IMR-90 (cell line): ENCODE measurements at regions not wholly inside any gene's neighbourhood (a gene's known extent, or its start where the extent isn't known, plus 50 kb on each side); places are given as distances from the start of the nearest gene placed in this dataset.

Source experiments
- ATAC-seq: fragments of 200-7000 bp; cut with Tn5 transposase; 2 replicates; pipeline ENCODE4 v1.9.1; 2020; ENCODE audit warnings: low read depth, mild to moderate bottlenecking, moderate library complexity
- BruUV-seq: library from RNA; stranded (reverse); fragments of 400-500 nt; replicated peaks from 2 replicates; lab custom pipeline; 2021; lab: Mats Ljungman, UMichigan
- CTCF ChIA-PET: fragments of 300-600 bp; formaldehyde crosslinking; extraction: SDS; loops from one replicate; lab custom pipeline; 2021; ENCODE audit warnings: antibody characterized with exemption; lab: Yijun Ruan, JAX
- POLR2A ChIA-PET: fragments of 300-600 bp; sonication (Branson Sonifier 250); formaldehyde crosslinking; loops from one replicate; lab custom pipeline; 2022; ENCODE audit warnings: antibody characterized with exemption; ENCODE audit not compliant: unreplicated experiment; lab: Charles Lee
- DNase-seq: peaks from one replicate; pipeline ENCODE4 v3.0.0; 2013
- H2AFZ ChIP-seq: replicated peaks from 2 replicates; pipeline ENCODE3; 2013; ENCODE audit warnings: low read length, mild to moderate bottlenecking; ENCODE audit not compliant: poor library complexity
- H2AK5ac ChIP-seq: 2 replicates; pipeline ENCODE4 v1.6.1; 2013; ENCODE audit warnings: low read depth, low read length, inconsistent platforms
- H2AK9ac ChIP-seq: replicated peaks from 2 replicates; pipeline ENCODE3; 2013; ENCODE audit warnings: mild to moderate bottlenecking, low read depth, low read length, moderate library complexity; ENCODE audit not compliant: poor library complexity
- H2BK120ac ChIP-seq: 2 replicates; pipeline ENCODE4 v1.6.1; 2013; ENCODE audit warnings: low read depth, low read length, inconsistent platforms
- H2BK15ac ChIP-seq: 3 replicates; pipeline ENCODE4 v1.6.1; 2013; ENCODE audit warnings: low read depth, low read length, inconsistent platforms
- H2BK20ac ChIP-seq: 2 replicates; pipeline ENCODE4 v1.6.1; 2013; ENCODE audit warnings: low read depth, mild to moderate bottlenecking, inconsistent platforms, low read length, moderate library complexity
- H2BK5ac ChIP-seq: 2 replicates; pipeline ENCODE4 v1.6.1; 2013; ENCODE audit warnings: mild to moderate bottlenecking, low read depth, low read length, inconsistent platforms; ENCODE audit not compliant: poor library complexity, severe bottlenecking
- H3K14ac ChIP-seq: replicated peaks from 2 replicates; pipeline ENCODE4 v1.6.1; 2013; ENCODE audit warnings: low read depth, low read length, inconsistent platforms
- H3K18ac ChIP-seq: 2 replicates; pipeline ENCODE4 v1.6.1; 2013; ENCODE audit warnings: low read depth, low read length, control low read depth
- H3K23ac ChIP-seq: 2 replicates; pipeline ENCODE4 v1.6.1; 2013; ENCODE audit warnings: low read depth, low read length, inconsistent platforms
- H3K27ac ChIP-seq: 2 replicates; pipeline ENCODE4 v1.5.1; 2013; ENCODE audit warnings: mild to moderate bottlenecking, control low read depth, low read length; ENCODE audit not compliant: insufficient read depth
- H3K27me3 ChIP-seq: 2 replicates; pipeline ENCODE4 v1.6.1; 2013; ENCODE audit warnings: low read length; ENCODE audit not compliant: control insufficient read depth, insufficient read depth
- H3K36me3 ChIP-seq: 2 replicates; pipeline ENCODE4 v1.6.1; 2013; ENCODE audit warnings: low read length, mixed read lengths; ENCODE audit not compliant: control insufficient read depth, insufficient read depth
- H3K4ac ChIP-seq: 2 replicates; pipeline ENCODE4 v1.6.1; 2013; ENCODE audit warnings: low read depth, low read length, inconsistent platforms
- H3K4me1 ChIP-seq: 2 replicates; pipeline ENCODE4 v1.6.1; 2013; ENCODE audit warnings: low read length, mixed read lengths; ENCODE audit not compliant: control insufficient read depth, insufficient read depth
- H3K4me2 ChIP-seq: 2 replicates; pipeline ENCODE4 v1.6.1; 2013; ENCODE audit warnings: low read depth, mild to moderate bottlenecking, control low read depth, low read length, moderate library complexity
- H3K4me3 ChIP-seq: 2 replicates; pipeline ENCODE4 v1.5.1; 2013; ENCODE audit warnings: low read depth, mild to moderate bottlenecking, control low read depth, low read length, moderate library complexity; ENCODE audit not compliant: insufficient read depth
- H3K56ac ChIP-seq: 2 replicates; pipeline ENCODE4 v1.6.1; 2013; ENCODE audit warnings: low read length, inconsistent platforms; ENCODE audit not compliant: insufficient read depth; ENCODE audit errors: extremely low read depth
- H3K79me1 ChIP-seq, 2 experiments: 2 replicates each; pipeline ENCODE4 v1.6.1; 2013; ENCODE audit warnings: low read length in 2 of 2, inconsistent platforms in 1 of 2, low read depth in 1 of 2
- H3K9ac ChIP-seq: 2 replicates; pipeline ENCODE4 v1.6.1; 2013; ENCODE audit warnings: low read depth, low read length, control low read depth
- H3K9me1 ChIP-seq: 2 replicates; pipeline ENCODE4 v1.6.1; 2013; ENCODE audit warnings: low read length, inconsistent platforms; ENCODE audit not compliant: insufficient read depth
- H3K9me3 ChIP-seq: 2 replicates; pipeline ENCODE4 v1.6.1; 2013; ENCODE audit warnings: low read length; ENCODE audit not compliant: control insufficient read depth, insufficient read depth
- H4K20me1 ChIP-seq: 2 replicates; pipeline ENCODE4 v1.6.1; 2013; ENCODE audit warnings: low read length, inconsistent platforms; ENCODE audit not compliant: insufficient read depth
- H4K5ac ChIP-seq: 2 replicates; pipeline ENCODE4 v1.6.1; 2013; ENCODE audit warnings: mild to moderate bottlenecking, low read depth, low read length, control low read depth
- H4K8ac ChIP-seq, 2 experiments: 2 replicates each; pipeline ENCODE4 v1.6.1; 2013; ENCODE audit warnings: low read depth in 2 of 2, low read length in 2 of 2, control low read depth in 1 of 2, inconsistent platforms in 1 of 2
- H4K91ac ChIP-seq: 2 replicates; pipeline ENCODE4 v1.6.1; 2013; ENCODE audit warnings: low read depth, low read length, inconsistent platforms; ENCODE audit not compliant: insufficient read depth
- BHLHE40 ChIP-seq: fragments of 150-350 bp; IDR thresholded peaks from 2 replicates; pipeline ENCODE4 v1.6.1; 2016; ENCODE audit warnings: mild to moderate bottlenecking, low read depth, low read length
- CEBPB ChIP-seq: IDR thresholded peaks from 2 replicates; pipeline ENCODE4 v1.6.1; 2012; ENCODE audit warnings: low read depth, low read length, improper control_type of control experiment
- CHD1 ChIP-seq: IDR thresholded peaks from 2 replicates; pipeline ENCODE4 v1.6.1; 2012; ENCODE audit warnings: low read depth, low read length, improper control_type of control experiment
- CTCF ChIP-seq: conservative IDR thresholded peaks from 2 replicates; pipeline ENCODE4 v1.5.1; 2012; ENCODE audit warnings: mild to moderate bottlenecking, low read depth, low read length, improper control_type of control experiment
- ELK1 ChIP-seq: fragments of 150-350 bp; IDR thresholded peaks from 2 replicates; pipeline ENCODE4 v1.6.1; 2016; ENCODE audit warnings: low read depth, mild to moderate bottlenecking, low read length, moderate library complexity, borderline replicate concordance
- FOS ChIP-seq: fragments of 150-350 bp; IDR thresholded peaks from 2 replicates; pipeline ENCODE4 v1.6.1; 2016; ENCODE audit warnings: low read depth, low read length
- MAFK ChIP-seq: IDR thresholded peaks from 2 replicates; pipeline ENCODE4 v1.6.1; 2012; ENCODE audit warnings: low read depth, low read length, improper control_type of control experiment
- MAZ ChIP-seq: IDR thresholded peaks from 2 replicates; pipeline ENCODE4 v1.6.1; 2012; ENCODE audit warnings: low read depth, mild to moderate bottlenecking, low read length, improper control_type of control experiment, moderate library complexity, borderline replicate concordance
- MXI1 ChIP-seq: IDR thresholded peaks from 2 replicates; pipeline ENCODE4 v1.6.1; 2012; ENCODE audit warnings: low read depth, mild to moderate bottlenecking, low read length, moderate library complexity, borderline replicate concordance
- NFE2L2 ChIP-seq: fragments of 150-350 bp; IDR thresholded peaks from 2 replicates; pipeline ENCODE4 v1.6.1; 2016; ENCODE audit warnings: low read depth, mild to moderate bottlenecking, low read length
- POLR2A ChIP-seq: IDR thresholded peaks from 2 replicates; pipeline ENCODE4 v1.6.1; 2012; ENCODE audit warnings: mild to moderate bottlenecking, low read depth, low read length
- RAD21 ChIP-seq: IDR thresholded peaks from 2 replicates; pipeline ENCODE4 v1.6.1; 2012; ENCODE audit warnings: low read length, improper control_type of control experiment
- RCOR1 ChIP-seq: IDR thresholded peaks from 2 replicates; pipeline ENCODE4 v1.6.1; 2012; ENCODE audit warnings: mild to moderate bottlenecking, low read length, improper control_type of control experiment; ENCODE audit not compliant: insufficient replicate concordance
- RFX5 ChIP-seq: IDR thresholded peaks from 2 replicates; pipeline ENCODE4 v1.8.0; 2012; ENCODE audit warnings: low read depth, mild to moderate bottlenecking, low read length, moderate library complexity
- SMC3 ChIP-seq: fragments of 150-350 bp; IDR thresholded peaks from 2 replicates; pipeline ENCODE4 v1.6.1; 2016; ENCODE audit warnings: low read depth, mild to moderate bottlenecking, antibody characterized with exemption, low read length, moderate library complexity
- USF2 ChIP-seq: fragments of 150-350 bp; IDR thresholded peaks from 2 replicates; pipeline ENCODE4 v1.6.1; 2017; ENCODE audit warnings: mild to moderate bottlenecking, antibody characterized with exemption, low read length, low read depth
- dilution Hi-C: fragments of 300-500 bp; cut with HindIII; formaldehyde crosslinking; loops from one replicate; pipeline ENCODE4 v1.14.3; 2018; ENCODE audit warnings: low sequenced_read_pairs; ENCODE audit not compliant: unreplicated experiment
- in situ Hi-C: fragments of 300-500 bp; cut with MboI; formaldehyde crosslinking; loops from 3 replicates; pipeline ENCODE4 v1.14.3; 2019; ENCODE audit warnings: low sequenced_read_pairs, inconsistent platforms, mixed read lengths
- intact Hi-C: fragments of 100-400 bp; cut with micrococcal nuclease; formaldehyde crosslinking; loops from 2 replicates; pipeline ENCODE4 v1.10.0; 2022

GRCh38 chr7:130973637-130974036, 239.6 kb upstream of the KLF14 start:
- Histone ChIP-seq H3K27me3 (no peaks in the 10 kb centered on the region), H2BK120ac (no peak overlapping the region), H3K36me3 (no peaks in the 10 kb centered on the region; the same call in 1 of the 2 replicates), H3K4ac (no peak overlapping the region), H4K20me1 (no peaks in the 10 kb centered on the region), H2BK5ac (no peak overlapping the region), H3K14ac (0 out of 2 replicates have a peak overlapping the region, but pooled peaks have one; percentile 44), H3K9me3 (peaks cover 2% of the 10 kb centered on the region; the same call in 1 of the 2 replicates), H2BK20ac (no peak overlapping the region), H3K9me1 (no peaks in the 10 kb centered on the region; the same call in 1 of the 2 replicates), H4K91ac (no peak overlapping the region), H3K79me1 (peaks cover 6 to 31% of the 10 kb centered on the region in 2 experiments; a peak in 2 of 4 replicates), H2BK15ac (no peak overlapping the region), H3K9ac (no peak overlapping the region), H2AFZ (no peak overlapping the region), H3K18ac (no peak overlapping the region), H3K4me3 (no peak overlapping the region), H3K4me1 (peaks cover 5% of the 10 kb centered on the region), H4K8ac (no peak overlapping the region), H3K56ac (no peak overlapping the region), H3K27ac (no peak overlapping the region), H2AK9ac (no peak overlapping the region), H4K5ac (no peak overlapping the region), H3K23ac (no peak overlapping the region), H2AK5ac (no peak overlapping the region), H3K4me2 (no peak overlapping the region)
- dilution Hi-C loops, result no loop called here
- no peak for ATAC-seq
- TF ChIP-seq RCOR1 (no peak), POLR2A (no peak), MAFK (no peak), NFE2L2 (no peak), FOS (no peak), USF2 (no peak), RAD21 (no peak), RFX5 (no peak), MXI1 (no peak), MAZ (no peak), CHD1 (no peak), BHLHE40 (no peak), CEBPB (no peak), SMC3 (no peak), ELK1 (no peak), CTCF (no peak)
- ChIA-PET POLR2A (no interaction called here), CTCF (no interaction called here)
- DNase-seq, result no peak
- intact Hi-C loops, result no loop called here
- in situ Hi-C loops, result no loop called here
- BruUV-seq, result no TSS peak
